HG03469 (cell line): ENCODE measurements at regions not wholly inside any gene's neighbourhood (a gene's known extent, or its start where the extent isn't known, plus 50 kb on each side); places are given as distances from the start of the nearest gene placed in this dataset.
"Not testable (repeated sequence)": the region's sequence is repeated elsewhere in the genome, so short reads cannot be mapped to it uniquely, and the experiment has no call there.

Experiments used
- ATAC-seq: cut with Tn5 transposase; IDR thresholded peaks from one replicate; pipeline ENCODE4 v1.9.1; 2021; ENCODE audit warnings: mild to moderate bottlenecking, moderate library complexity, moderate number of reproducible peaks; ENCODE audit not compliant: unreplicated experiment

DNA sequence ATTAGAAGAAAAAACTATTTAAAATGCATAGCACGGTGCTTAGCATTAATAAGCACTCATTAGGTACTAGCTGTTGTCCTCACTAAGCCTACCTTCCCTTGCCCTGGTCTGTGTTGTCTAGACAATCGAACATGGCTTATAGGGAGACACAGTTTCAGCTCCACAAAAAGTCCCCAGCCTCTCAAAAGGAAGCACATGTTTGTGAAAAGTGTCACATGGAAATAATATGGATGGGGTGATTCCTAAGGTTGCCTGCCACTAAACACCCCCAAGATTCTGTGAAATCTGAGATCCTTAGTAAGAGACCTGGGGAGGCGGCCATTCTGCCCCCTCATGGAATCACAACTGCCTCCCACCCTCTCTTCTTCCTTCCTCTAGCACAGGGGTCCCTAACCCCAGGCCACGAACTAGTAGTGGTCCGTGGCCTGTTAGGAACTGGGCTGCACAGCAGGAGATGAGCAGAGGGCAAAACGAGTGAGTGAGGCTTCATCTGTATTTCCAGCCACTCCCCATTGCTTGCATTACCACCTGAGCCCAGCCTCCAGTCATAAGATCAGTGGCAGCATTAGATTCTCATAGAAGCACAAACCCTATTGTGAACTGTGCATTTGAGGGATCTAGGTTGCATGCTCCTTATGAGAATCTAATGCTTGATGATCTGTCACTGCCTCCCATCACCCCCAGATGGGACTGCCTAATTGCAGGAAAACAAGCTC is 59.6 kb upstream of the NDUFV2 start:
- no peak for ATAC-seq

- no peak for ATAC-seq
These were observed 58.9 kb upstream of the NDUFV2 start for GRCh38 chr18:9043581-9043980.

DNA sequence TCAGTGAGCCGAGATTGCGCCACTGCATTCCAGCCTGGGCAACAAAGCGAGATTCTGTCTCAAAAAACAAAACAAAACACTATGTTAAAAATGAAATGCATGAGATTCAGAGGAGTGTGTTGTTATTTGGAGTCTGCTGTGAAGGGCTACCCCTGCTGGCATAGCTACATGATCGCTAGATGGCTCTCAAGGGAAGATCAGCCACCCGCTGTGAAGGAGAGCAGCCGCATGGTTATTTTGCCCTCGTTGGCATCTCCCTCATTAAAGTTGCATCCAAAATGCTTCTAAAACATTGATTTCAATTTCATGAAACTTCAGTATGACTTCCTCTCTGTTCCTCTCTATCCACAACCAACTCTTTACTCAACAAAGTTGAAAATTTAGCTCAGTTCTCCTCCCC is 54.8 kb upstream of the NDUFV2 start:
- ATAC-seq = no peak

- no peak for ATAC-seq
These were observed 54.3 kb upstream of the NDUFV2 start for GRCh38 chr18:9048236-9048635.

DNA sequence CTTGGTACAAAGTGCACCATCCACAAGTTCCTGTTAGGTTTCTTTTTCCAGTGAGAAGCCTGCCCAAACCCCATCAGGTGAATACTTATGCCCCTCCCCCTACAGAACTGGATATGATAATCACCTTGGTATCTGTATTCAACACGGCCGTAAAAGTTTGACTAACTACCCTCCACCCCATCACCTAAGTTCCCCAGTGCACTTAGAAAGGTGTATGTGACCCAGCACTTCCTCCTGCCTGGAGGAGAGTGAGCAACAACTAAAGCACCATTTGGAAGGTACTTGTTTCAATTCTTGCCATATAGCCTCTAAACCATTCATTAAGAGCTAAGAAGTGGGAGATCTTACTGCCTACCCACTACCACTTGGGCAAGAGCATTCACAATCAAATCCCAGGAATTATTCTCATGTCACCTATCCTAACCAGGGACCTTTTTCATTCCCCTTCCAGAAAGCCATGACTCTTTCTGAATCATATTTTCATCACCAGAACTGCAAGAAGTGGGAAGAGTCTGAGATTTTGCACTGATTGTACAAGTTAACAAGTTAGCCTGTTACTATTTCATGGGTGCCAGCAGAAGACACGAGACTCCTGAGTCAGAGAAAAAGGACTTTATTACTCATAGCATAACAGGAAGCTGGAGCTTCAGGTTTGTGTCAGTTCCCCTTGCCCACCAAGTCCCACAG is 53.5 kb upstream of the NDUFV2 start:
- ATAC-seq = no peak

GRCh38 chr18:9049495-9049809 is 53.0 kb upstream of the NDUFV2 start:
- no peak for ATAC-seq

DNA sequence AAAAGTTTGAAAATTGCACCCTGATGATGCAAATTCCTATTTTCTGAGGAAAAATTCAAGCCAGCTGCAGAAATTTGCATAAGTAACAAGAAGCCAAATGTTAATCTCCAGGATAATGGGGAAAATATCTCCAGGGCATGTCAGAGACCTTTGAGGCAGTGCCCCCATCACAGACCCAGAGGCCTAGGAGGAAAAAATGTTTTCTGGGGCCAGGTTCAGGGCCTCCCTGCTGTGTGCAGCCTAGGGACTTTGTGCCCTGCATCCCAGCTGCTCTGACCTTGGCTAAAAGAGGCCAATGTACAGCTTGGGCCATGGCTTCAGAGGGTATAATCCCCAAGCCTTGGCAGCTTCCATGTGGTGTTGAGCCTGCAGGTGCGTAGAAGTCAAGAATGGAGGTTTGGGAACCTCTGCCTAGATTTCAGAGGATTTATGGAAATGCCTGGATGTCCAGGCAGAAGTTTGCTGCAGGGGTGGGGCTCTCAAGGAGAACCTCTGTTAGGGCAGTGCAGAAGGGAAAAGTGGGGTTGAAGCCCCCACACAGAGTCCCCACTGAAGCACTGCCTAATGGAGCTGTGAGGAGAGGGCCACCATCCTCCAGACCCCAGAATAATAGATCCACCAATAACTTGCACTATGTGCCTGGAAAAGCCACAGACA is 51.7 kb upstream of the NDUFV2 start:
- not testable (repeated sequence) for ATAC-seq
